DND-41 (cell line): ENCODE measurements at regions not wholly inside any gene's neighbourhood (a gene's known extent, or its start where the extent isn't known, plus 50 kb on each side); places are given as distances from the start of the nearest gene placed in this dataset.
"Not testable (repeated sequence)": the region's sequence is repeated elsewhere in the genome, so short reads cannot be mapped to it uniquely, and the experiment has no call there.

Experiments
- ATAC-seq: fragments of 200-7000 bp; cut with Tn5 transposase; 3 replicates; pipeline ENCODE4 v1.9.1; 2021; ENCODE audit warnings: low read depth; ENCODE audit not compliant: insufficient read depth
- DNase-seq: peaks from one replicate; pipeline ENCODE4 v3.0.0-alpha.2; 2020
- H2AFZ ChIP-seq: 2 replicates; pipeline ENCODE4 v1.6.0; 2012; ENCODE audit warnings: low read depth, low read length
- H3K27ac ChIP-seq: 2 replicates; pipeline ENCODE4 v1.5.1; 2012; ENCODE audit warnings: low read length, inconsistent platforms
- H3K27me3 ChIP-seq: fragments of 200-600 bp; sonication (generic); 2 replicates; pipeline ENCODE4 v1.6.0; 2012; ENCODE audit warnings: low read length, mild to moderate bottlenecking, inconsistent platforms; ENCODE audit not compliant: insufficient read depth, poor library complexity
- H3K36me3 ChIP-seq: 2 replicates; pipeline ENCODE4 v1.5.1; 2012; ENCODE audit warnings: low read length, inconsistent platforms; ENCODE audit not compliant: insufficient read depth
- H3K4me1 ChIP-seq: 2 replicates; pipeline ENCODE4 v1.5.1; 2012; ENCODE audit warnings: mild to moderate bottlenecking, low read length; ENCODE audit not compliant: insufficient read depth
- H3K4me2 ChIP-seq: 2 replicates; pipeline ENCODE4 v1.6.0; 2012; ENCODE audit warnings: mild to moderate bottlenecking, moderate library complexity, low read length, inconsistent platforms; ENCODE audit not compliant: insufficient read depth
- H3K4me3 ChIP-seq, 2 experiments: fragments of 200-600 bp in 1 of 2; shearing (Covaris generic) in 1 of 2; 2 replicates each; pipeline ENCODE4 v1.5.1; 2012 to 2016; ENCODE audit warnings: inconsistent platforms in 2 of 2, low read length in 2 of 2, mild to moderate bottlenecking in 2 of 2, low read depth in 1 of 2, moderate library complexity in 1 of 2
- H3K79me2 ChIP-seq: 2 replicates; pipeline ENCODE4 v1.6.0; 2012; ENCODE audit warnings: low read length, inconsistent platforms; ENCODE audit not compliant: insufficient read depth
- H3K9ac ChIP-seq: 2 replicates; pipeline ENCODE4 v1.6.0; 2012; ENCODE audit warnings: low read depth, mild to moderate bottlenecking, inconsistent platforms, low read length, moderate library complexity
- H3K9me3 ChIP-seq: 2 replicates; pipeline ENCODE4 v1.5.1; 2012; ENCODE audit warnings: low read length, moderate library complexity, mild to moderate bottlenecking, inconsistent platforms; ENCODE audit not compliant: insufficient read depth, severe bottlenecking
- H4K20me1 ChIP-seq: 2 replicates; pipeline ENCODE4 v1.6.0; 2012; ENCODE audit warnings: low read length; ENCODE audit not compliant: insufficient read depth
- CTCF ChIP-seq: IDR thresholded peaks from 2 replicates; pipeline ENCODE4 v1.5.1; 2012; ENCODE audit warnings: borderline replicate concordance, low read length, moderate library complexity, mild to moderate bottlenecking; ENCODE audit not compliant: poor library complexity, severe bottlenecking; ENCODE audit errors: extremely low read depth
- EZH2 ChIP-seq: IDR thresholded peaks from 3 replicates; pipeline ENCODE4 v1.6.1; 2012; ENCODE audit warnings: borderline replicate concordance, low read depth, mild to moderate bottlenecking, moderate library complexity, low read length, inconsistent platforms; ENCODE audit not compliant: severe bottlenecking

GRCh38 chr14:30464481-30464880 lies 94.5 kb upstream of the G2E3 start:
- no peaks in the 10 kb centered on the region for H4K20me1 ChIP-seq
- no peaks in the 10 kb centered on the region for H3K27me3 ChIP-seq
- H3K4me2 ChIP-seq: no peak overlapping the region
- no peak for ATAC-seq
- DNase-seq: no peak
- no peak overlapping the region for H3K4me3 ChIP-seq
- no peak overlapping the region for H3K9ac ChIP-seq
- no peaks in the 10 kb centered on the region for H3K4me1 ChIP-seq
- no peaks in the 10 kb centered on the region for H3K9me3 ChIP-seq
- no peaks in the 10 kb centered on the region for H3K79me2 ChIP-seq
- TF ChIP-seq CTCF: no peak
- no peak for TF ChIP-seq EZH2
- H2AFZ ChIP-seq: no peak overlapping the region
- no peaks in the 10 kb centered on the region for H3K36me3 ChIP-seq
- H3K27ac ChIP-seq: no peak overlapping the region

- H3K27ac ChIP-seq: no peak overlapping the region
- no peaks in the 10 kb centered on the region for H3K4me1 ChIP-seq
- no peaks in the 10 kb centered on the region for H3K27me3 ChIP-seq
- no peaks in the 10 kb centered on the region for H3K9me3 ChIP-seq
- DNase-seq: no peak
- H2AFZ ChIP-seq: no peak overlapping the region
- no peak overlapping the region for H3K4me2 ChIP-seq
- no peaks in the 10 kb centered on the region for H4K20me1 ChIP-seq
- H3K9ac ChIP-seq: no peak overlapping the region
- H3K79me2 ChIP-seq: no peaks in the 10 kb centered on the region
- H3K36me3 ChIP-seq: no peaks in the 10 kb centered on the region
- H3K4me3 ChIP-seq: no peak overlapping the region
- no peak for TF ChIP-seq EZH2
- ATAC-seq: no peak
Measured at GRCh38 chr14:30468354-30468753, 90.6 kb upstream of the G2E3 start.

GRCh38 chr14:30471980-30472379 lies 87.0 kb upstream of the G2E3 start:
- H3K27me3 ChIP-seq: no peaks in the 10 kb centered on the region
- H3K4me3 ChIP-seq: no peak overlapping the region
- H3K9ac ChIP-seq: no peak overlapping the region
- H3K4me2 ChIP-seq: no peak overlapping the region
- DNase-seq (no peak), ATAC-seq (no peak)
- H2AFZ ChIP-seq: no peak overlapping the region
- no peaks in the 10 kb centered on the region for H3K79me2 ChIP-seq
- H3K4me1 ChIP-seq: no peaks in the 10 kb centered on the region
- H4K20me1 ChIP-seq: no peaks in the 10 kb centered on the region
- no peak overlapping the region for H3K27ac ChIP-seq
- TF ChIP-seq EZH2 (no peak), CTCF (no peak)
- no peaks in the 10 kb centered on the region for H3K9me3 ChIP-seq
- no peaks in the 10 kb centered on the region for H3K36me3 ChIP-seq

GRCh38 chr14:30473846-30474696 lies 84.9 kb upstream of the G2E3 start:
- ATAC-seq, H3K79me2 ChIP-seq, H4K20me1 ChIP-seq, H3K36me3 ChIP-seq, H3K4me3 ChIP-seq, H3K27me3 ChIP-seq, H3K4me1 ChIP-seq, H3K27ac ChIP-seq, H3K9ac ChIP-seq, H3K9me3 ChIP-seq, H2AFZ ChIP-seq, DNase-seq, H3K4me2 ChIP-seq: not testable (repeated sequence)
